H1 (cell line): ENCODE measurements at regions not wholly inside any gene's neighbourhood (a gene's known extent, or its start where the extent isn't known, plus 50 kb on each side); places are given as distances from the start of the nearest gene placed in this dataset.

Source experiments
- CTCF ChIA-PET: fragments of 300-600 bp; sonication (Branson Sonifier 250); formaldehyde crosslinking; loops from one replicate; lab custom pipeline; 2021; ENCODE audit not compliant: partially characterized antibody; lab: Charles Lee
- POLR2A ChIA-PET: fragments of 300-600 bp; sonication (Branson Sonifier 250); formaldehyde crosslinking; loops from one replicate; lab custom pipeline; 2021; ENCODE audit warnings: inconsistent platforms; ENCODE audit not compliant: partially characterized antibody; lab: Charles Lee
- DNase-seq, 2 experiments: peaks; one replicate each; pipeline versions ENCODE4 v3.0.0 to v3.0.0-alpha.2; 2010 to 2022; ENCODE audit warnings: low spot score in 2 of 2, low read depth in 1 of 2, mixed read lengths in 1 of 2
- FAIRE-seq: peaks from 2 replicates; lab custom pipeline; 2011; peaks lifted over from hg19 to GRCh38; lab: Jason Lieb, UNC
- H2AFZ ChIP-seq: 2 replicates; pipeline ENCODE4 v1.8.1; 2012; ENCODE audit warnings: low read length, inconsistent platforms
- H2AK5ac ChIP-seq: 2 replicates; pipeline ENCODE4 v1.6.1; 2013; ENCODE audit warnings: low read depth, low read length
- H2BK120ac ChIP-seq: replicated peaks from 2 replicates; pipeline ENCODE3; 2013; ENCODE audit warnings: low read depth, low read length, inconsistent platforms
- H2BK12ac ChIP-seq: 2 replicates; pipeline ENCODE4 v1.6.1; 2013; ENCODE audit warnings: low read depth, low read length
- H2BK15ac ChIP-seq: 2 replicates; pipeline ENCODE4 v1.6.1; 2013; ENCODE audit warnings: low read length
- H2BK20ac ChIP-seq: 2 replicates; pipeline ENCODE4 v1.6.1; 2013; ENCODE audit warnings: low read length
- H2BK5ac ChIP-seq: 2 replicates; pipeline ENCODE4 v1.6.1; 2013; ENCODE audit warnings: low read depth, low read length
- H3K14ac ChIP-seq: 2 replicates; pipeline ENCODE4 v1.6.1; 2013; ENCODE audit warnings: inconsistent platforms; ENCODE audit not compliant: insufficient read length
- H3K18ac ChIP-seq: 2 replicates; pipeline ENCODE4 v1.6.1; 2013; ENCODE audit warnings: low read length; ENCODE audit errors: extremely low read depth
- H3K23ac ChIP-seq: 2 replicates; pipeline ENCODE4 v1.6.1; 2013; ENCODE audit warnings: inconsistent platforms; ENCODE audit not compliant: insufficient read length
- H3K23me2 ChIP-seq: 2 replicates; pipeline ENCODE4 v1.6.1; 2013; ENCODE audit warnings: low read depth, low read length
- H3K27ac ChIP-seq: 2 replicates; pipeline ENCODE4 v1.6.1; 2011; ENCODE audit warnings: low read depth, low read length, inconsistent platforms
- H3K27me3 ChIP-seq, 4 experiments: replicated peaks in 1 of 4; 1 replicate in 1 of 4; 2 replicates in 3 of 4; pipeline versions ENCODE4 v1.6.1 to v1.8.1; 2011 to 2013; ENCODE audit warnings: low read length in 3 of 4, mild to moderate bottlenecking in 3 of 4, inconsistent platforms in 2 of 4, mixed read lengths in 2 of 4, moderate library complexity in 1 of 4; ENCODE audit not compliant: control insufficient read depth in 3 of 4, insufficient read depth in 3 of 4; ENCODE audit errors: extremely low read depth in 1 of 4
- H3K36me3 ChIP-seq, 4 experiments: 2 replicates each; pipeline versions ENCODE4 v1.6.1 to v1.8.1; 2011 to 2013; ENCODE audit warnings: mild to moderate bottlenecking in 4 of 4, low read length in 3 of 4, moderate library complexity in 2 of 4, control low read depth in 1 of 4, inconsistent platforms in 1 of 4; ENCODE audit not compliant: insufficient read depth in 4 of 4, control insufficient read depth in 2 of 4
- H3K4ac ChIP-seq: replicated peaks from 2 replicates; pipeline ENCODE3; 2013; ENCODE audit warnings: low read length, low read depth, mixed read lengths, inconsistent platforms; ENCODE audit not compliant: insufficient read length
- H3K4me1 ChIP-seq, 4 experiments: replicated peaks in 1 of 4; 1 replicate in 1 of 4; 2 replicates in 3 of 4; pipeline versions ENCODE4 v1.6.1 to v1.8.1; 2011 to 2013; ENCODE audit warnings: low read length in 3 of 4, inconsistent platforms in 2 of 4, mixed read lengths in 1 of 4; ENCODE audit not compliant: insufficient read depth in 4 of 4, control insufficient read depth in 3 of 4
- H3K4me2 ChIP-seq, 2 experiments: 2 replicates each; pipeline versions ENCODE4 v1.6.1 to v1.8.1; 2011 to 2013; ENCODE audit warnings: low read depth in 2 of 2, low read length in 2 of 2, control low read depth in 1 of 2, inconsistent platforms in 1 of 2, mild to moderate bottlenecking in 1 of 2; ENCODE audit not compliant: insufficient read depth in 1 of 2
- H3K4me3 ChIP-seq, 4 experiments: fragments of 200-600, 300-600 bp in 1 of 4; sonication (generic), shearing (Covaris generic), sonication (Bioruptor Twin) in 1 of 4; 2 replicates each; pipeline versions ENCODE4 v1.5.1 to v1.8.1; 2011 to 2016; ENCODE audit warnings: low read length in 4 of 4, low read depth in 3 of 4, control low read depth in 2 of 4, inconsistent platforms in 2 of 4, mild to moderate bottlenecking in 2 of 4, mixed read lengths in 1 of 4, moderate library complexity in 1 of 4; ENCODE audit not compliant: insufficient read depth in 2 of 4; ENCODE audit errors: extremely low read depth in 1 of 4
- H3K56ac ChIP-seq: replicated peaks from 2 replicates; pipeline ENCODE3; 2013; ENCODE audit warnings: low read depth, mild to moderate bottlenecking, mixed read lengths, low read length, inconsistent platforms; ENCODE audit not compliant: insufficient read length
- H3K79me1 ChIP-seq: 2 replicates; pipeline ENCODE4 v1.6.1; 2013; ENCODE audit warnings: low read depth, low read length, control low read depth
- H3K79me2 ChIP-seq, 2 experiments: 2 replicates each; pipeline versions ENCODE4 v1.6.1 to v1.8.1; 2012 to 2013; ENCODE audit warnings: low read length in 2 of 2, mild to moderate bottlenecking in 2 of 2, inconsistent platforms in 1 of 2; ENCODE audit not compliant: insufficient read depth in 2 of 2, control insufficient read depth in 1 of 2
- H3K9ac ChIP-seq, 4 experiments: replicated peaks in 1 of 4; 1 replicate in 1 of 4; 2 replicates in 3 of 4; pipeline versions ENCODE4 v1.6.1 to v1.8.1; 2011 to 2013; ENCODE audit warnings: low read depth in 3 of 4, low read length in 3 of 4, control low read depth in 2 of 4, mild to moderate bottlenecking in 2 of 4, moderate library complexity in 2 of 4, inconsistent platforms in 1 of 4; ENCODE audit errors: extremely low read depth in 1 of 4
- H3K9me3 ChIP-seq, 2 experiments: 2 replicates each; pipeline versions ENCODE4 v1.6.1 to v1.8.1; 2012 to 2013; ENCODE audit warnings: mild to moderate bottlenecking in 2 of 2, moderate library complexity in 2 of 2, control low read depth in 1 of 2, inconsistent platforms in 1 of 2, low read depth in 1 of 2, low read length in 1 of 2, mixed read lengths in 1 of 2; ENCODE audit not compliant: insufficient read depth in 2 of 2
- H4K20me1 ChIP-seq, 2 experiments: replicated peaks in 1 of 2; 2 replicates each; pipeline versions ENCODE3 to v1.8.1; 2011 to 2013; ENCODE audit warnings: inconsistent platforms in 2 of 2, low read length in 2 of 2, mild to moderate bottlenecking in 1 of 2; ENCODE audit not compliant: insufficient read depth in 2 of 2, control insufficient read depth in 1 of 2
- H4K5ac ChIP-seq: 2 replicates; pipeline ENCODE4 v1.6.1; 2013; ENCODE audit warnings: low read length, low read depth, mixed read lengths, inconsistent platforms; ENCODE audit not compliant: insufficient read length
- H4K8ac ChIP-seq: 2 replicates; pipeline ENCODE4 v1.8.0; 2013; ENCODE audit warnings: mild to moderate bottlenecking, moderate library complexity, low read length, inconsistent platforms; ENCODE audit not compliant: insufficient read depth; ENCODE audit errors: extremely low read depth
- H4K91ac ChIP-seq: replicated peaks from 2 replicates; pipeline ENCODE3; 2013; ENCODE audit warnings: low read length, mixed read lengths, inconsistent platforms; ENCODE audit not compliant: insufficient read length
- NANOG ChIP-seq: IDR thresholded peaks from 2 replicates; pipeline ENCODE4 v1.6.1; 2011; ENCODE audit warnings: low read length, low read depth, mild to moderate bottlenecking, inconsistent platforms; ENCODE audit not compliant: insufficient read depth, poor library complexity, severe bottlenecking
- WGBS, 2 experiments: shearing (Covaris generic) in 1 of 2; methylation state at CpG; one replicate each; pipeline versions ENCODE4 v1.1.6 to v1.1.7; 2013 to 2015; ENCODE audit warnings: low lambda C conversion rate in 2 of 2, mixed read lengths in 2 of 2, inconsistent platforms in 1 of 2, low coverage in 1 of 2, missing lambda C conversion rate in 1 of 2; ENCODE audit not compliant: insufficient replicate concordance in 2 of 2, insufficient coverage in 1 of 2, insufficient read length in 1 of 2; ENCODE audit errors: extremely low coverage in 1 of 2, missing lambda C conversion rate in 1 of 2; 5-methylcytosine and 5-hydroxymethylcytosine counted together

- ChIA-PET POLR2A (no interaction called here), CTCF (interaction anchor here (0.7 to 1.3 kb wide), 3 partner anchors 8 to 48 kb away, joined by 3 to 5 read pairs (median 3); no protein-coding TSS in a partner anchor)
- no peak overlapping the region for H2BK20ac ChIP-seq
- no peak overlapping the region for H3K14ac ChIP-seq
- no peak overlapping the region for H3K9ac ChIP-seq
- H4K5ac ChIP-seq, result no peak overlapping the region
- no peak overlapping the region for H2BK15ac ChIP-seq
- H3K27me3 ChIP-seq, result no peaks in the 10 kb centered on the region
- H3K23me2 ChIP-seq, result no peaks in the 10 kb centered on the region
- H2BK120ac ChIP-seq, result no peak overlapping the region
- no peak overlapping the region for H3K23ac ChIP-seq
- H3K9me3 ChIP-seq, result peaks cover 14 to 16% of the 10 kb centered on the region in 2 experiments; a peak in 3 of 4 replicates
- no peak overlapping the region for H4K91ac ChIP-seq
- no peak overlapping the region for H4K8ac ChIP-seq
- no peaks in the 10 kb centered on the region for H3K4me1 ChIP-seq
- no peak overlapping the region for H2BK12ac ChIP-seq
- no peak overlapping the region for H3K4ac ChIP-seq
- no peaks in the 10 kb centered on the region for H3K79me2 ChIP-seq
- no peaks in the 10 kb centered on the region for H3K36me3 ChIP-seq
- no peak overlapping the region for H3K56ac ChIP-seq
- H2BK5ac ChIP-seq, result no peak overlapping the region
- no peak overlapping the region for H2AK5ac ChIP-seq
- H3K4me2 ChIP-seq, result no peak overlapping the region
- no peaks in the 10 kb centered on the region for H4K20me1 ChIP-seq
- H3K27ac ChIP-seq, result no peak overlapping the region
- no peak overlapping the region for H3K18ac ChIP-seq
- DNase-seq, result no peak
- WGBS, 2 experiments, result 95% methylated on average over 3 of the region's 3 CpGs; no CpG with 5 or more reads in 1 of the 2 experiments
- H3K4me3 ChIP-seq, result no peak overlapping the region
- no peak overlapping the region for H2AFZ ChIP-seq
- FAIRE-seq, result no peak
- H3K79me1 ChIP-seq, result no peaks in the 10 kb centered on the region
- no peak for TF ChIP-seq NANOG
These were observed 177.2 kb downstream of the SEC23IP start for GRCh38 chr10:120069700-120070099.
